ENCODE measurements at regions not wholly inside any gene's neighbourhood (a gene's known extent, or its start where the extent isn't known, plus 50 kb on each side); places are given as distances from the start of the nearest gene placed in this dataset.

- no peak for DNase-seq (ENCODE audit: low spot score)
- in situ Hi-C loops (cut with MboI; ENCODE audit: low pct_unique_long_range_greater_than_20kb, low sequenced_read_pairs, unreplicated experiment), result no loop called here
- TF ChIP-seq CTCF (IDR thresholded peaks at IDR 0.05; ENCODE audit: extremely low read depth, insufficient read depth, missing control alignments), result no peak
Measured at GRCh38 chr6:43942616-43943015, 172.6 kb downstream of the VEGFA start.

GRCh38 chr6:43942011-43942442 lies 172.0 kb downstream of the VEGFA start:
- TF ChIP-seq CTCF (IDR thresholded peaks at IDR 0.05; ENCODE audit: extremely low read depth, insufficient read depth, missing control alignments), result no peak
- no peak for DNase-seq (ENCODE audit: low spot score)
- in situ Hi-C loops (cut with MboI; ENCODE audit: low pct_unique_long_range_greater_than_20kb, low sequenced_read_pairs, unreplicated experiment), result no loop called here

GRCh38 chr6:43941174-43941573 lies 171.2 kb downstream of the VEGFA start:
- in situ Hi-C loops (cut with MboI; ENCODE audit: low pct_unique_long_range_greater_than_20kb, low sequenced_read_pairs, unreplicated experiment), result no loop called here
- no peak for TF ChIP-seq CTCF (IDR thresholded peaks at IDR 0.05; ENCODE audit: extremely low read depth, insufficient read depth, missing control alignments)
- no peak for DNase-seq (ENCODE audit: low spot score)

- DNase-seq (ENCODE audit: low spot score), result no peak
- TF ChIP-seq CTCF (IDR thresholded peaks at IDR 0.05; ENCODE audit: extremely low read depth, insufficient read depth, missing control alignments), result no peak
- in situ Hi-C loops (cut with MboI; ENCODE audit: low pct_unique_long_range_greater_than_20kb, low sequenced_read_pairs, unreplicated experiment), result no loop called here
Measured at GRCh38 chr6:43940393-43941087, 170.5 kb downstream of the VEGFA start.

GRCh38 chr6:43940071-43940392 lies 170.0 kb downstream of the VEGFA start:
- in situ Hi-C loops (cut with MboI; ENCODE audit: low pct_unique_long_range_greater_than_20kb, low sequenced_read_pairs, unreplicated experiment), result no loop called here
- TF ChIP-seq CTCF (IDR thresholded peaks at IDR 0.05; ENCODE audit: extremely low read depth, insufficient read depth, missing control alignments), result no peak
- DNase-seq (ENCODE audit: low spot score), result no peak

GRCh38 chr6:43939281-43940070 lies 169.5 kb downstream of the VEGFA start:
- TF ChIP-seq CTCF (IDR thresholded peaks at IDR 0.05; ENCODE audit: extremely low read depth, insufficient read depth, missing control alignments), result no peak
- in situ Hi-C loops (cut with MboI; ENCODE audit: low pct_unique_long_range_greater_than_20kb, low sequenced_read_pairs, unreplicated experiment), result no loop called here
- DNase-seq (ENCODE audit: low spot score), result no peak

Data from GM13977 (cell line).